LNCaP clone FGC (cell line): ENCODE measurements at regions not wholly inside any gene's neighbourhood (a gene's known extent, or its start where the extent isn't known, plus 50 kb on each side); places are given as distances from the start of the nearest gene placed in this dataset.

Source experiments
- DNase-seq: peaks from one replicate; pipeline ENCODE4 v3.0.0-alpha.2; 2011; ENCODE audit warnings: low read depth
- H3K4me3 ChIP-seq: 2 replicates; pipeline ENCODE4 v1.5.1; 2011; ENCODE audit warnings: mild to moderate bottlenecking, low read depth, low read length, control low read depth
- CTCF ChIP-seq: IDR thresholded peaks from 2 replicates; pipeline ENCODE4 v1.5.1; 2012; ENCODE audit warnings: mild to moderate bottlenecking; ENCODE audit not compliant: control insufficient read depth, insufficient read depth; ENCODE audit errors: extremely low read depth

GRCh38 chr13:53901593-53901992, 873.0 kb downstream of the OLFM4 start:
- DNase-seq: no peak
- H3K4me3 ChIP-seq: no peak overlapping the region
- no peak for TF ChIP-seq CTCF

- no peak for TF ChIP-seq CTCF
- DNase-seq: peak; percentile 10
- no peak overlapping the region for H3K4me3 ChIP-seq
These were observed 879.3 kb downstream of the OLFM4 start for GRCh38 chr13:53907891-53908290.

GRCh38 chr13:53920916-53921315, 892.3 kb downstream of the OLFM4 start:
- TF ChIP-seq CTCF: no peak
- DNase-seq: no peak
- H3K4me3 ChIP-seq: no peak overlapping the region

- no peak overlapping the region for H3K4me3 ChIP-seq
- no peak for TF ChIP-seq CTCF
- no peak for DNase-seq
These were observed 892.9 kb downstream of the OLFM4 start for GRCh38 chr13:53921473-53921872.

GRCh38 chr13:53941588-53942190, 913.1 kb downstream of the OLFM4 start:
- DNase-seq: no peak
- TF ChIP-seq CTCF: no peak
- no peak overlapping the region for H3K4me3 ChIP-seq

GRCh38 chr13:53946500-53946899, 917.9 kb downstream of the OLFM4 start:
- no peak for DNase-seq
- TF ChIP-seq CTCF: no peak
- H3K4me3 ChIP-seq: no peak overlapping the region

- H3K4me3 ChIP-seq: no peak overlapping the region
- no peak for TF ChIP-seq CTCF
- no peak for DNase-seq
These were observed 924.6 kb downstream of the OLFM4 start for GRCh38 chr13:53953183-53953582.
